ENCODE measurements at regions not wholly inside any gene's neighbourhood (a gene's known extent, or its start where the extent isn't known, plus 50 kb on each side); places are given as distances from the start of the nearest gene placed in this dataset.

- FAIRE-seq: no peak
These were observed 131.8 kb upstream of the MCTP2 start for GRCh38 chr15:94099574-94099960.

GRCh38 chr15:94098921-94099573 lies 132.3 kb upstream of the MCTP2 start:
- FAIRE-seq: no peak

GRCh38 chr15:94097552-94097951 lies 133.8 kb upstream of the MCTP2 start:
- FAIRE-seq: no peak

GRCh38 chr15:94094310-94094709 lies 137.1 kb upstream of the MCTP2 start:
- FAIRE-seq: no peak

- no peak for FAIRE-seq
These were observed 145.0 kb upstream of the MCTP2 start for GRCh38 chr15:94086341-94086740.

GRCh38 chr15:94083467-94084052 lies 147.8 kb upstream of the MCTP2 start:
- FAIRE-seq: peak; percentile 88

- FAIRE-seq: no peak
These were observed 149.5 kb upstream of the MCTP2 start for GRCh38 chr15:94081829-94082228.

- FAIRE-seq: no peak
These were observed 150.3 kb upstream of the MCTP2 start for GRCh38 chr15:94080989-94081605.

- FAIRE-seq: no peak
These were observed 150.9 kb upstream of the MCTP2 start for GRCh38 chr15:94080416-94080815.

- FAIRE-seq: peak; percentile 37
These were observed 151.4 kb upstream of the MCTP2 start for GRCh38 chr15:94079968-94080367.

- FAIRE-seq: no peak
These were observed 151.9 kb upstream of the MCTP2 start for GRCh38 chr15:94079459-94079858.

GRCh38 chr15:94077938-94078337 lies 153.4 kb upstream of the MCTP2 start:
- no peak for FAIRE-seq

- FAIRE-seq: no peak
These were observed 156.0 kb upstream of the MCTP2 start for GRCh38 chr15:94075349-94075748.

- FAIRE-seq: peak; percentile 23
These were observed 160.7 kb upstream of the MCTP2 start for GRCh38 chr15:94070356-94071295.

- no peak for FAIRE-seq
These were observed 161.5 kb upstream of the MCTP2 start for GRCh38 chr15:94069844-94070243.

GRCh38 chr15:94066811-94067210 lies 164.6 kb upstream of the MCTP2 start:
- FAIRE-seq: no peak

GRCh38 chr15:94066046-94066445 lies 165.3 kb upstream of the MCTP2 start:
- FAIRE-seq: no peak

GRCh38 chr15:94064676-94065313 lies 166.6 kb upstream of the MCTP2 start:
- no peak for FAIRE-seq

GRCh38 chr15:94061041-94061440 lies 170.3 kb upstream of the MCTP2 start:
- FAIRE-seq: no peak

- no peak for FAIRE-seq
These were observed 172.3 kb upstream of the MCTP2 start for GRCh38 chr15:94059013-94059587.

- FAIRE-seq: no peak
These were observed 174.1 kb upstream of the MCTP2 start for GRCh38 chr15:94057305-94057704.

GRCh38 chr15:94056314-94056713 lies 175.0 kb upstream of the MCTP2 start:
- no peak for FAIRE-seq

All from endometrium (tissue), 2 donors.